ENCODE measurements at regions not wholly inside any gene's neighbourhood (a gene's known extent, or its start where the extent isn't known, plus 50 kb on each side); places are given as distances from the start of the nearest gene placed in this dataset.

- Histone ChIP-seq H3K36me3 (no peaks in the 10 kb centered on the region), H3K4me1 (no peaks in the 10 kb centered on the region), H3K27me3 (no peaks in the 10 kb centered on the region), H3K27ac (no peak overlapping the region), H3K4me3 (no peak overlapping the region), H3K9me3 (no peaks in the 10 kb centered on the region)
- WGBS, 2 donors: 87 to 95% methylated on average over 3 of the region's 3 CpGs
- DNase-seq: no peak
- intact Hi-C loops (cut with DNase I): no loop called here
- TF ChIP-seq POLR2A (IDR thresholded peaks at IDR 0.05) (no peak), POLR2AphosphoS5 (IDR thresholded peaks at IDR 0.05) (no peak), EP300 (IDR thresholded peaks at IDR 0.05) (no peak), CTCF (IDR thresholded peaks at IDR 0.05) (no peak)
Observed at GRCh38 chr20:52817981-52818380, 154.2 kb upstream of the TSHZ2 start.

- H3K36me3 ChIP-seq: no peaks in the 10 kb centered on the region
- intact Hi-C loops (cut with DNase I): no loop called here
- H3K4me3 ChIP-seq: no peak overlapping the region
- no peak for DNase-seq
- WGBS, 2 donors: 81 to 87% methylated on average over 1 of the region's 1 CpG
- TF ChIP-seq CTCF (IDR thresholded peaks at IDR 0.05): no peak
- no peak for TF ChIP-seq POLR2A (IDR thresholded peaks at IDR 0.05)
- TF ChIP-seq POLR2AphosphoS5 (IDR thresholded peaks at IDR 0.05): no peak
- no peak for TF ChIP-seq EP300 (IDR thresholded peaks at IDR 0.05)
- no peaks in the 10 kb centered on the region for H3K4me1 ChIP-seq
- H3K27me3 ChIP-seq: no peaks in the 10 kb centered on the region
- no peaks in the 10 kb centered on the region for H3K9me3 ChIP-seq
- H3K27ac ChIP-seq: no peak overlapping the region
Observed at GRCh38 chr20:52817511-52817910, 154.6 kb upstream of the TSHZ2 start.

- DNase-seq: no peak
- TF ChIP-seq POLR2A (IDR thresholded peaks at IDR 0.05): no peak
- TF ChIP-seq CTCF (IDR thresholded peaks at IDR 0.05): no peak
- no peak for TF ChIP-seq POLR2AphosphoS5 (IDR thresholded peaks at IDR 0.05)
- TF ChIP-seq EP300 (IDR thresholded peaks at IDR 0.05): no peak
- H3K4me3 ChIP-seq: no peak overlapping the region
- intact Hi-C loops (cut with DNase I): no loop called here
- no peaks in the 10 kb centered on the region for H3K9me3 ChIP-seq
- 70 to 80% methylated on average over 2 of the region's 2 CpGs for WGBS, 2 donors
- H3K27ac ChIP-seq: no peak overlapping the region
- H3K36me3 ChIP-seq: no peaks in the 10 kb centered on the region
- H3K27me3 ChIP-seq: no peaks in the 10 kb centered on the region
- no peaks in the 10 kb centered on the region for H3K4me1 ChIP-seq
Observed at GRCh38 chr20:52814371-52814770, 157.8 kb upstream of the TSHZ2 start.

- DNase-seq: no peak
- TF ChIP-seq EP300 (IDR thresholded peaks at IDR 0.05): no peak
- TF ChIP-seq POLR2AphosphoS5 (IDR thresholded peaks at IDR 0.05): no peak
- TF ChIP-seq POLR2A (IDR thresholded peaks at IDR 0.05): no peak
- Histone ChIP-seq H3K4me3 (no peak overlapping the region), H3K9me3 (no peaks in the 10 kb centered on the region), H3K27me3 (no peaks in the 10 kb centered on the region), H3K4me1 (no peaks in the 10 kb centered on the region), H3K27ac (no peak overlapping the region), H3K36me3 (no peaks in the 10 kb centered on the region)
- intact Hi-C loops (cut with DNase I): no loop called here
- WGBS, 2 donors: 85 to 91% methylated on average over 4 of the region's 4 CpGs
Observed at GRCh38 chr20:52812231-52812847, 159.8 kb upstream of the TSHZ2 start.

GRCh38 chr20:52809003-52809402 is 163.2 kb upstream of the TSHZ2 start:
- no peaks in the 10 kb centered on the region for H3K27me3 ChIP-seq
- H3K27ac ChIP-seq: no peak overlapping the region
- H3K36me3 ChIP-seq: no peaks in the 10 kb centered on the region
- no peaks in the 10 kb centered on the region for H3K9me3 ChIP-seq
- H3K4me3 ChIP-seq: no peak overlapping the region
- DNase-seq: no peak
- TF ChIP-seq EP300 (IDR thresholded peaks at IDR 0.05) (no peak), POLR2A (IDR thresholded peaks at IDR 0.05) (no peak), POLR2AphosphoS5 (IDR thresholded peaks at IDR 0.05) (no peak), CTCF (IDR thresholded peaks at IDR 0.05) (no peak)
- WGBS, 2 donors: 44 to 70% methylated on average over 5 of the region's 5 CpGs
- intact Hi-C loops (cut with DNase I): no loop called here
- H3K4me1 ChIP-seq: no peaks in the 10 kb centered on the region
